AG04450 (cell line): ENCODE measurements at regions not wholly inside any gene's neighbourhood (a gene's known extent, or its start where the extent isn't known, plus 50 kb on each side); places are given as distances from the start of the nearest gene placed in this dataset.

Source experiments
- CTCF ChIA-PET: fragments of 300-600, 350-600 bp; formaldehyde crosslinking; extraction: SDS; loops from one replicate; lab custom pipeline; 2022; ENCODE audit warnings: antibody characterized with exemption, inconsistent platforms; lab: Charles Lee
- POLR2A ChIA-PET: fragments of 350-600 bp; formaldehyde crosslinking; extraction: SDS; loops from one replicate; lab custom pipeline; 2021; ENCODE audit warnings: antibody characterized with exemption, inconsistent platforms; lab: Yijun Ruan, JAX
- DNase-seq: peaks from one replicate; pipeline ENCODE4 v3.0.0-alpha.2; 2011; ENCODE audit warnings: low read depth, low spot score
- H3K27ac ChIP-seq: one replicate; pipeline ENCODE4 v1.5.1; 2012; ENCODE audit warnings: low read depth, low read length, control low read depth
- H3K27me3 ChIP-seq: one replicate; pipeline ENCODE4 v1.6.0; 2012; ENCODE audit warnings: low read length; ENCODE audit not compliant: control insufficient read depth, insufficient read depth
- H3K4me3 ChIP-seq: 2 replicates; pipeline ENCODE4 v1.5.1; 2011; ENCODE audit warnings: mild to moderate bottlenecking, low read depth, low read length, control low read depth
- H3K9me3 ChIP-seq: 2 replicates; pipeline ENCODE4 v1.5.1; 2012; ENCODE audit warnings: low read length; ENCODE audit not compliant: control insufficient read depth, insufficient read depth
- CTCF ChIP-seq: IDR thresholded peaks from 2 replicates; pipeline ENCODE4 v1.5.1; 2011; ENCODE audit warnings: low read depth, low read length, control low read depth, inconsistent platforms

DNA sequence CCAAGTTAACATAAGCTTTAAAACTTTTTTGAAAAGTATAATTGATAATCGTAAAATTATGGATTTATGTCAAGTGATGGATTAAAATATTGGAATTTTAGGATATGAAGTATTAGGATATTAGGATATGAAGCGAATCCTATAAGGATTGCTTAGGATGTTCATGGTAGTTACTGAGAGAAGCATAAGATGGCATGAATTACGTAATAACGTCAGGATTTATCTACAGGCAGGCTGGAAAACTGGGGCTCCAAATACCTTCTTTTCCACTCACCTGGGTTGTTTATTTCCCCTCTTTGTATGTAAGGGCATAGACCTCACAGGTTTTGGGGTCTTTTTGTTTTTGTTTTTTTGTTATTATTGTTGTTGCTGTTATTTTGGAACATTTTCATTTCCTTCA, 65.2 kb upstream of the TMEM33 start:
- H3K27ac ChIP-seq: no peak overlapping the region

DNA sequence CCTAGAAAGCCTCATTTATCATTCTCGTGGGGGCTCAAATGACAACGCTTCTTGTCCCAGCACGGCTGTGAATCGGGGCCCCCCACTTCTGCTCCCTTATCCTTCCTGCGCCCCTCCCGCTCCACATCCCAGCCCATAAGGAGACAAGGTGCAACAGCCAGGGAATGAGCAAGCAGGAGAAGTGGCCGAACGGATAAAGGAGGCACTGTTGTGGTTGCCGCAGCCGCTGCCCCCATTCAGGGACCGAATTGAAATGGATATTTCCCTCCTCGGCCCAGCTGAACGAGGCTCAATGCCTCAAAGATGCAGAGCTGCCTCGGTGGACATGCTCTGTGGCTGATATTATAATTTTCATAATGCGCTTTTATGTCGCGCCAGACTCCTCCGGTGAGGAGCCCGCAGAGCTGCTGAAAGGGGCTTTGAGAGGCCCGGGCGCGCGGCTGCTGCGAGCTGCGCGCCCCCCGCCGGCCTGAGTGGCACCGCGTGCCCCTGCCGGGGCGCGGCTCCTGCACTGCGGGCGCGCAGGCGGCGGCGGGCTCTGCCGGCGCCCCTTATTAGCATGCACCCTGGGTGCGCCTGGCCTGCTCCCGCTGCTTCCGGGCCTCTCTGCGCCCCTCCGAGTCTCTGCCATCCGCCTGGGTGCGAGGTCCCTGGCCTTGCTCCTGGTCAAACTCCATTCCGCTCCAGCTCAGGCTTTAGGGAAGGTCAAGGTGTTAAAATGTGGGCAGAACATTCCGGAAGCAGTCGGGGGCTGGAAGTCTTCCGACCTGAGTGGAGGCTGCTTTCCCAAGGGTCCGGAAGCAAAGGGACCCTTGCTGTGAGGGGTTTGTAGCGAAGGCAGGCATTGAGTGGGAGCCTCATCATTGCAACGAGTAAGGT, 68.2 kb upstream of the TMEM33 start:
- DNase-seq: no peak
- no peak for TF ChIP-seq CTCF
- POLR2A ChIA-PET: no interaction called here
- peaks cover 53% of the 10 kb centered on the region for H3K27me3 ChIP-seq
- no peak overlapping the region for H3K27ac ChIP-seq
- CTCF ChIA-PET: interaction anchor here (1.0 kb wide), 1 partner anchor 16 kb away, joined by 3 read pairs; no protein-coding TSS in a partner anchor
- H3K4me3 ChIP-seq: no peak overlapping the region
- H3K9me3 ChIP-seq: peaks cover 6% of the 10 kb centered on the region; the same call in 1 of the 2 replicates

More for the DNA sequence above, 65.2 kb upstream of the TMEM33 start:
- ChIA-PET POLR2A (no interaction called here), CTCF (interaction anchor here (1.5 kb wide), 1 partner anchor 13 kb away, joined by 6 read pairs; no protein-coding TSS in a partner anchor)
- H3K4me3 ChIP-seq: no peak overlapping the region
- TF ChIP-seq CTCF: no peak
- peaks cover 63% of the 10 kb centered on the region for H3K27me3 ChIP-seq
- peaks cover 9% of the 10 kb centered on the region; the same call in 1 of the 2 replicates for H3K9me3 ChIP-seq
- DNase-seq: no peak

DNA sequence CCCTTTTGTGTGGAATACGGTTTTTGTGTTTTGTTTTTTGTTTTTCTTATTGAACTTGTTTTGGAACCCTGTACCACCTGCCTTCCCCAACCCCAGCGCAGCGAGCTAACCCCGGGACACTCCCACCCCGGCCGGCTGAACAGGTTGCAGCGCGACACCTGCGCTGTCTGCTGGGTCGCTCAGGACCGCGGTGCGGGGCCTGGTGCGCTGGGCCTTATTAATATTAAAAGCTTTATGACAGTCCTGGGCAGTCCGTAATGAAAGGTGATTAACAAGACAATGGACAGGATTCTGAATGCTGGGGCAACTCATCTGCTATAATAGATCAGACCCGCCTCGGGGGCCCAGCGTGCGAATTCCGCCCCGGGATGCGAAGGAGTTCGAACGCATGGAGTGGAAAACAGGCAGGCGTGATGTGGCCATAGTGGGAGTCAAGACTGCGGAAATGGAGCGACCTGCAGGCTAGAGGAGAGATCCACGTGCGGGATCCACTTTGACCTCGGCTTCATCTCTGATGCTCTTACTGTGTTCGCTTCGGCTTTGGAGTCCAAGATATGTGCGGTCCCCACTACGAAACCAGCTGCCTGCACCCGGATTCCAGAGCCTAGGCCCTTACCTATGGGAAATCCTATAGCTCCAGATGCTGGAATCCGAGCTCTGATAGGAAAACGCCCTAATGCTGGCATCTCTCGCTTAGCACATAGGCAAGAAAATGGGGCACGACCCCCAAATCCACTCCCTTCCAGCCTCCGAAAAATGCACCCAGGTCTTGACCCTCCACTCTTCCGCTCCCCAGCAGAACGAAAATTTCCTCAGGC, 69.0 kb upstream of the TMEM33 start:
- Histone ChIP-seq H3K27ac (no peak overlapping the region), H3K4me3 (no peak overlapping the region), H3K27me3 (peaks cover 52% of the 10 kb centered on the region), H3K9me3 (peaks cover 6% of the 10 kb centered on the region; the same call in 1 of the 2 replicates)
- TF ChIP-seq CTCF: no peak
- ChIA-PET POLR2A (no interaction called here), CTCF (no interaction called here)
- DNase-seq: no peak

GRCh38 chr4:41865306-41865980, 69.8 kb upstream of the TMEM33 start:
- ChIA-PET POLR2A (no interaction called here), CTCF (no interaction called here)
- peaks cover 6% of the 10 kb centered on the region; the same call in 1 of the 2 replicates for H3K9me3 ChIP-seq
- no peak overlapping the region for H3K27ac ChIP-seq
- no peak for DNase-seq
- no peak overlapping the region for H3K4me3 ChIP-seq
- no peak for TF ChIP-seq CTCF
- peaks cover 52% of the 10 kb centered on the region for H3K27me3 ChIP-seq
